Activated naive CD4-positive, alpha-beta T cell treated with anti-CD3 and anti-CD28 coated beads, Interleukin-2, amount 10 ng/mL, durations not matched to agents 7 days and 5 days (primary cell): ENCODE measurements at regions not wholly inside any gene's neighbourhood (a gene's known extent, or its start where the extent isn't known, plus 50 kb on each side); places are given as distances from the start of the nearest gene placed in this dataset.
"Not testable (repeated sequence)": the region's sequence is repeated elsewhere in the genome, so short reads cannot be mapped to it uniquely, and the experiment has no call there.

ENCODE experiments used
- CTCF ChIA-PET: fragments of 350-600 bp; sonication (Branson Sonifier 250); formaldehyde crosslinking; loops from one replicate; lab custom pipeline; 2021; ENCODE audit warnings: antibody characterized with exemption; lab: Charles Lee
- DNase-seq: peaks from one replicate; pipeline ENCODE4 v3.0.0-alpha.2; 2020
- H3K27ac Mint-ChIP-seq: one replicate; pipeline ENCODE4 v1.8.0; 2021; ENCODE audit warnings: mild to moderate bottlenecking, moderate library complexity, mixed read lengths
- H3K27me3 Mint-ChIP-seq: one replicate; pipeline ENCODE4 v1.8.0; 2021; ENCODE audit warnings: mild to moderate bottlenecking, mixed read lengths
- H3K36me3 Mint-ChIP-seq: one replicate; pipeline ENCODE4 v1.8.0; 2021; ENCODE audit warnings: mixed read lengths
- H3K4me1 Mint-ChIP-seq: one replicate; pipeline ENCODE4 v1.8.0; 2021; ENCODE audit warnings: mixed read lengths
- H3K4me3 Mint-ChIP-seq: one replicate; pipeline ENCODE4 v1.8.0; 2021; ENCODE audit warnings: mild to moderate bottlenecking, moderate library complexity, mixed read lengths
- H3K9me3 Mint-ChIP-seq: one replicate; pipeline ENCODE4 v1.8.0; 2021; ENCODE audit warnings: mixed read lengths

DNA sequence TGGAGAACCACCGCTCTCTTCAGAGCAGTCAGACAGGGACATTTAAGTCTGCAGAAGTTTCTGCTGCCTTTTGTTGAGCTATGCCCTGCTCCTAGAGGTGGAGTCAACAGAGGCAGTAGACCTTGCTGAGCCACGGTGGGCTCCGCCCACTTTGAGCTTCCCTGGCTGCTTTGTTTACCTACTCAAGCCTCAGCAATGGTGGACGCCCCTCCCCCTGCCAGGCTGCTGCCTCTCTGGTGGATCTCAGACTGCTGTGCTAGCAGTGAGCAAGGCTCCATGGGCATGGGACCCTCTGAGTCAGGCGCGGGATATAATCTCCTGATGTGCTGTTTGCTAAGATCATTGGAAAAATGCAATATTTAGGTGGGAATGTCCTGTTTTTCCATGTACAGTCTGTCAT, 89.5 kb upstream of the COP1 start:
- H3K9me3 Mint-ChIP-seq, result peaks cover 13% of the 10 kb centered on the region
- DNase-seq, CTCF ChIA-PET, H3K4me3 Mint-ChIP-seq, H3K4me1 Mint-ChIP-seq, H3K36me3 Mint-ChIP-seq, H3K27me3 Mint-ChIP-seq, H3K27ac Mint-ChIP-seq: not testable (repeated sequence)

- CTCF ChIA-PET, result no interaction called here
- DNase-seq, result no peak
- H3K4me3 Mint-ChIP-seq, result no peak overlapping the region
- peaks cover 6% of the 10 kb centered on the region for H3K9me3 Mint-ChIP-seq
- H3K27ac Mint-ChIP-seq, result no peak overlapping the region
- no peaks in the 10 kb centered on the region for H3K4me1 Mint-ChIP-seq
- H3K36me3 Mint-ChIP-seq, result no peaks in the 10 kb centered on the region
- no peaks in the 10 kb centered on the region for H3K27me3 Mint-ChIP-seq
Measured at GRCh38 chr1:176285996-176286395, 78.9 kb upstream of the COP1 start.

GRCh38 chr1:176271572-176271971, 64.5 kb upstream of the COP1 start:
- Mint-ChIP-seq H3K27ac (no peak overlapping the region), H3K4me1 (no peaks in the 10 kb centered on the region), H3K9me3 (no peaks in the 10 kb centered on the region), H3K4me3 (no peak overlapping the region), H3K27me3 (no peaks in the 10 kb centered on the region), H3K36me3 (no peaks in the 10 kb centered on the region)
- CTCF ChIA-PET, result no interaction called here
- no peak for DNase-seq
